CD1c-positive myeloid dendritic cell (primary cell): ENCODE measurements at regions not wholly inside any gene's neighbourhood (a gene's known extent, or its start where the extent isn't known, plus 50 kb on each side); places are given as distances from the start of the nearest gene placed in this dataset.
"Not testable (repeated sequence)": the region's sequence is repeated elsewhere in the genome, so short reads cannot be mapped to it uniquely, and the experiment has no call there.

ENCODE experiments used
- DNase-seq: peaks from one replicate; pipeline ENCODE4 v3.0.0-alpha.2; 2016; ENCODE audit errors: extremely low spot score

DNA sequence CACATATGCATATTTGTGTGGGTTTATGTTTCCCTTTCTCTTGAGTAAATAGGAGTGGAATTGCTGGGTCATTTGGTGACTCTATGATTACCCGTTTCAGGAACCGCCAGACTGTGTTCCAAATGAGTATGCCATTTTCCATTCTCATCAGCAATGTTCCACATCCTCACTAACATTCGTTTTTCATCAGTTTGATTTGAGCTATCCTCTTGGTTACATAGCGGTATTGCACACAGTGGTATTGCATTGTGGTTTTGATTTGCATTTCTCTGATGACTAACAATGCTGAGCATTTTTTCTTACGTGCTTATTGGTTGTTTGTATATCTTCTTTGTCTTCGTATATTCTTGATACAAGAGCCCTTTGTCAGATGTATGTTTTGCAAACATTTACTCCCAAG is 218.0 kb upstream of the AMOT start:
- no peak for DNase-seq

DNA sequence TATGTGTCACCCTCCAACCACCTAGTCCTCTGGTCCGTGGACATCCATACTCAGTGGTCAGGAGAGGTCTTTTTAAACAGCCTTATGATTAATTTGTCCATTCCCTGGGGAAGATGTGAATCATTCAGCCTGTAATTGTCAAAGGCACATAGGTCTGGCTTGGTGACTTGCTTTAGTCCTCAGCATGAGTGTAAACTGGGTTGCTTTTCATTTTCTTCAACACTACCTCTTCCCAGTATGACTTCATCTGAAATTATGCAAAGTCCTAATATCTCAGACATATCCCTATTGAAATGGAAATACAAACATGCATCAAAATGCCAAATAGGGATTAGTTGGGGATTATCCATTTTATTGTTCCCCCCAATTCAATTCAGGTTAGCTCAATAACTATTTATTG is 208.3 kb upstream of the AMOT start:
- DNase-seq = no peak

GRCh38 chrX:113048480-113048879 is 207.8 kb upstream of the AMOT start:
- DNase-seq = no peak

DNA sequence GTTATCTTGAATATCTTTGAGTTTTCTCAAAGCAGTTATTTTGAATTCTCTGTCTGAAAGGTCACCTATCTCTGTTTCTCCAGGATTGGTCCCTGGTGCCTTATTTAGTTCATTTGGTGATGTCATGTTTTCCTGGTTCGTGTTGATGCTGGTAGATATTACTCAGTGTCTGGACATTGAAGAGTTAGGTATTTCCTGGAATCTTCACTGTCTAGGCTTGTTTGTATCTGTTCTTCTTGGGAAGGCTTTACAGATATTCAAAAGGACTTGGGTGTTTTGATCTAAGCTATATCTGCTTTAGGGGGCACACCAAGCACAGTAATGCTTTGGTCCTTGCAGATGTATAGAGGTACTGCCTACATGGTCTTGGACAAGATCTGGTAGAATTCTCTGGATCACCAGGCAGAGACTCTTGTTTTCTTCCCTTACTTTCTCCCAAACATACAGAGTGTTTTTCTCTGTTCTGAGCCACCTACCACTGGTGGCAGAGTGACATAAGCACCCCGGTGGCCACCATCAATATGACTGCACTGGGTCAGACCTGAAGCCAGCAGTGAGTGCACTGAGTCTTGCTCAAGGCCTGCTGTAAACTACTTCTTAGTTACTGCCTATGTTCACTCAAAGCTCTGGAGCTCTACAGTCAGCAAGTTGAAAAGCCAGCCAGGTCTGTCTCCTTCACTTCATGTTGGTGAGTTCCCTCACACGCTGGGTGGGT is 193.5 kb upstream of the AMOT start:
- no peak for DNase-seq

GRCh38 chrX:113019958-113020357 is 179.3 kb upstream of the AMOT start:
- no peak for DNase-seq

- no peak for DNase-seq
Measured at GRCh38 chrX:113009837-113010236, 169.2 kb upstream of the AMOT start.

GRCh38 chrX:113009029-113009428 is 168.4 kb upstream of the AMOT start:
- DNase-seq = no peak

- DNase-seq = no peak
Measured at GRCh38 chrX:113001836-113002235, 161.2 kb upstream of the AMOT start.

GRCh38 chrX:112997991-112998390 is 157.4 kb upstream of the AMOT start:
- DNase-seq = no peak

DNA sequence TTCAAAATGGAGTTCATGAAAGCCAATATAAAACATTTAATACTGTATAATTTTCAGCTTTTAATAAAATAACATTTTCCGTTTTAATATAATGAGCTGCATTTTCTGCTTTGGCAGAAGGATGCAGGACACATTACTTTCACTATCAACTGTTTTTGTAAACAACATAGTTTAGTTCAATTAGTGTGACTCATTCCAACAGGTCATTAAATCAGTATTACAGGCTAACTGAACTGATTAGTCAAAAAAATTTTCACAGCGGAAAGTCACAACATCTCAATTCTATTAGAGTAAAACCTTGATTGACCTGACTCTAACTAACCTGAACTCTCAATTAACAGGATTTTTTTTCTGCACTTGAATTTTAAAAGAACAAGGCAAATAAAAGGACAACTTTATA is 151.2 kb upstream of the AMOT start:
- DNase-seq = no peak

DNA sequence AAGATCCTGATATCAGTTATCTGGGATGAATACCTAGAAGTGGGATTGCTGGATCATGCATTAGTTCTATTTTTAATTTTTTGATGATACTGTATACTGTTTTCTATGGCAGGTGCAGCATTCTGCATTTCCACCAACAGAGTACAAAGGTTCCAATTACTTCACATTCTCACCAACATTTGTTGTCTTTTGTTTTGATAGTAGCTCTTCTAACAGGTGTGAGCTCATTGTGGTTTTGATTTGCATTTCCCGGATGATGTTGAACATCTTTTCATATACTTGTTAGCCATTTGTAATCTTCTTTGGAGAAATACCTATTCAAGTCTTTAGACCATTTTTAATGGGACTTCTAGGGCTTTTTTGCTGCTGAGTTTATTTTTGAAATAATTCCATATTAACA is 139.2 kb upstream of the AMOT start:
- DNase-seq = no peak

GRCh38 chrX:112968351-112969133 is 127.9 kb upstream of the AMOT start:
- DNase-seq = no peak

DNA sequence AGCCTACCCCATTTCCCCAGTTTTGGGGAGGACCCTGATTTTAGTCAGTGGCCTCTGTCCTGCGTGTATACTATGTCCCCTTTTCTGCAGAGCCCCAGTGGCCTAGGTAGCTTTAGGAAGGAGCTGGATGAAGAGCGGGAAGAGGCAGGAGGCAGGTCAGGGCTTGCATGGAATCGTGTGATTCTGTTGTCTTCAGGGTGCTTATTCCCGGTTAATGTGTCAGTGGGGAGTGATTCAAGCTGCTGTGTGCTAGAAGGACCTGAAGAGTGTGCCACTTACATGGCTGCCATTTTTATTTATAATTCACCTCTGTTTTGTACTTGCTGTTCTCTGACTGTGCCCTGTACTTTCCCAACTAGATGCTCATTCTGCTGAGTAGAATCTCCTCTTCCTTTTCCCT is 127.3 kb upstream of the AMOT start:
- DNase-seq = no peak

DNA sequence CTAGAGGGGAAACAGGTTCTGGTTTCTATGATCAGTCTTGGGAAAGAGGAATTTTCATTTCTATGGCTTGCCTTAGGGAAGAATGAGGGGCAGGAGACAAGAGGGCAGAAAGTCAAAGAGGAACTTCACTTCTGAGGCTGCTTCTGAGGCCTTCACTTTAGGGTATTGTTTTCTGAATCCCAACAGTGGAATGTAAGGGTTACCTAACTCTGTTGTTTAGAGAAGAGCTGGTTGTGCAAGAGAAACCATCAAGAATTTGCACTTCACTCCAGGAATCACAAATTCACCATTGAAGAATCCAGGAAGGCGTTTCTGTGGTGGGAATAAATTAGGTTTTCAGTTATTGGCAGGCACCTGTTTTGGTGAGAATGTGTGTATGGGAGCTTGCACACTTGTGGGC is 126.7 kb upstream of the AMOT start:
- no peak for DNase-seq

GRCh38 chrX:112961981-112962380 is 121.3 kb upstream of the AMOT start:
- DNase-seq = no peak

DNA sequence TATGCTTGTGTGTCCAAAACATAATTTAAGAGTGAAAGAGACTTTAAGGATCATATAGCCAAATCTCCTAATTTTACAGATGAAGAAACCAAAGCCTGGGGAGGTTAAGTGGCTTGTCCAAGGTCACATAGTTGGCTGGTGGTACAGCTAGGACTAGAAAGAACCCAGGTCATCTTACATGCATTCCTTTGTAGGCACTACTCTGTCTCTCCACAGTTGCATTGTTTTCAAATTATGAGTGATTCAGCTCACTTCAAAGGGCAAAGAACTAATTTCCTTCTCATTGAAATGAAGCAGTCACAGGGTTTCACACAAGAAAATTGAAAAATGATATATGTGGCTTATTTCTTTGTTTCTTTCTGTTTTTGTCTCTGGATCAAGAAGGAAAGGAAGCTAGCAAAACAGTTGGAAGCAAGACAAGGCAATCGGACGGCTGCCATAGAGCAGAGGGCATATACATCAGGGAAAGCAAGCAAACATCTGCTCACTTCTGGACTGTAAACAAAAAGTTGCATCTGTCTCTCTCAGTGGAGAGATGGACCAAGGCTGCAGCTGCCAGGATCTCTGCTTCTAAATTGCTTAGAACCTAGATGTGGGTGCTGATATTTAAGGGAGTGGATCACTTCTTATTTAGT is 107.5 kb upstream of the AMOT start:
- DNase-seq = no peak

- DNase-seq = no peak
Measured at GRCh38 chrX:112946227-112946626, 105.6 kb upstream of the AMOT start.

- DNase-seq = no peak
Measured at GRCh38 chrX:112945826-112946225, 105.2 kb upstream of the AMOT start.

- DNase-seq = no peak
Measured at GRCh38 chrX:112941209-112941837, 100.7 kb upstream of the AMOT start.

DNA sequence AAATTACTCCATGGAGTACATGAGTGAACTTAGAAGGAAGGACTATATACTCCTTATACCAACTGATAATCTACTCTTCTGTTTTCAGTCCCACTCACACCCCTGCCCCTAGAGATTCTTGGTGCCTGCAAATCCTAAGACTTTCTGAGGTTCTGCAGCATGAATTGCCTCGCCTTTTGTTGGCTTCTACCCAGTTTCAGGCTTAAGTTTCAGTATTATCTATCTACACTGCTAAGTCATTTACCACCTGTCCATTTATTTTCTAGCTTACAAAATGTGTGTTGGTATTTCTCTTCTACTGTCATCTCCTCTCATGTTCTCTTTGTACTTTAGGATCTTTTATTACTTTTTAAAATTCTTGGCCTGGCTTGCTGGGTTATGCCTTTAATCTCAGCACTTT is 94.4 kb upstream of the AMOT start:
- DNase-seq = no peak

- no peak for DNase-seq
Measured at GRCh38 chrX:112931900-112932299, 91.3 kb upstream of the AMOT start.

DNA sequence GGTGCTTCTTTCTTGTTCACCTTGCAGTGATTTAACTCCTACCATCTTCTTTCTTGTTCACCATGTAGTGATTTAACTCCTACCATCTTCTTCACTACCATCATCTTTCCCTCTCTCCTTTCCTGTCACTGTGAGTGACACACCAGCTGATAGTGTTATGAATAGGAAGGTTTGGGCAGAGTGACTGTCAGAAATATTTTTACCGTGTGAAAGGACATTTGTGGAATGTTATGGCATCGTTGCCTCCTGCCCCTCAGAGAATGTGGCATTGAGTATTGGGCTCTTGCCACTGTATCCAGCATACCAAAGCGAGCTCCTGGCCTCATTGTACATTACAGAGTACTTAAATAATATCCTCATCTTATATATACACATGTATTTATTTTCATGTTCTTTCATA is 90.8 kb upstream of the AMOT start:
- DNase-seq = no peak

DNA sequence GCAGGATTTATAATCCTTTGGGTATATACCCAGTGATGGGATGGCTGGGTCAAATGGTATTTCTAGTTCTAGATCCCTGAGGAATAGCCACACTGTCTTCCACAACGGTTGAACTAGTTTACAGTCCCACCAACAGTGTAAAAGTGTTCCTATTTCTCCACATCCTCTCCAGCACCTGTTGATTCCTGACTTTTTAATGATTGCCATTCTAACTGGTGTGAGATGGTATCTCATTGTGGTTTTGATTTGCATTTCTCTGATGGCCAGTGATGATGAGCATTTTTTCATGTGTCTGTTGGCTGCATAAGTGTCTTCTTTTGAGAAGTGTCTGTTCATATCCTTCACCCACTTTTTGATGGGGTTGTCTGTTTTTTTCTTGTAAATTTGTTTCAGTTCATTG is 82.8 kb upstream of the AMOT start:
- not testable (repeated sequence) for DNase-seq
